PC-3 (cell line): ENCODE measurements at regions not wholly inside any gene's neighbourhood (a gene's known extent, or its start where the extent isn't known, plus 50 kb on each side); places are given as distances from the start of the nearest gene placed in this dataset.

Experiments
- CTCF ChIP-seq: fragments of 300-600 bp; sonication (generic); conservative IDR thresholded peaks from 2 replicates; pipeline ENCODE4 v1.5.1; 2017; ENCODE audit warnings: antibody characterized with exemption, low read depth, mild to moderate bottlenecking, low read length
- EZH2 ChIP-seq: fragments of 300-600 bp; sonication (generic); IDR thresholded peaks from one replicate; pipeline ENCODE4 v1.6.1; 2017; ENCODE audit warnings: antibody characterized with exemption, mild to moderate bottlenecking, low read length; ENCODE audit not compliant: unreplicated experiment
- EZH2phosphoT487 ChIP-seq: fragments of 300-600 bp; sonication (generic); IDR thresholded peaks from 2 replicates; pipeline ENCODE4 v1.6.1; 2018; ENCODE audit warnings: mild to moderate bottlenecking, antibody characterized with exemption, low read length, borderline replicate concordance

- TF ChIP-seq CTCF (no peak), EZH2phosphoT487 (no peak), EZH2 (no peak)
Measured at GRCh38 chr14:36397357-36397756, 76.9 kb upstream of the MBIP start.
